ENCODE measurements at regions not wholly inside any gene's neighbourhood (a gene's known extent, or its start where the extent isn't known, plus 50 kb on each side); places are given as distances from the start of the nearest gene placed in this dataset.

DNA sequence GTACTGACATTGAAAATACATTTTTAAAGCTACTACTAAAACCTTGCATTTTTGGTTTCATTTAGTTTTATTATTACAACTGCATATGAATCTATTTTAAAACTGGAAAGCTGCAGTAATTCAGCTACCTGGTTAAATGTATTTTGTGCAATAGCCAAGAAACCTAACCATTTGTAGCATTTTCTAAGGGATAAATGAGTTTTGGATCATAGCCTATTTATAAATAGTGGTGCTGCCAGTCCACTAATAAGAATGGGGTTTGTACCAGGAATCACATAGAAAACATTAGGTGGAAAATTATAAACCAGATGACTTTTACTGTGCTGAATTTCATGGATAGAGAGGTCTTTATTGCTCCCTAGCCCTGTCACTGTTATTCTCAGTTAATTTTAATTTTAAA, 454.7 kb downstream of the DIPK2A start:
- no peaks in the 10 kb centered on the region for H3K27me3 ChIP-seq (ENCODE audit: control insufficient read depth in 4 of 4, insufficient read depth in 4 of 4, low read length in 3 of 4)
- H3K36me3 ChIP-seq (ENCODE audit: control insufficient read depth in 4 of 4, insufficient read depth in 3 of 4, low read depth in 1 of 4, low read length in 3 of 4) = no peaks in the 10 kb centered on the region
- H3K27ac ChIP-seq (ENCODE audit: low read depth in 1 of 2, low read length in 2 of 2) = no peak overlapping the region
- TF ChIP-seq HNF4G (IDR thresholded peaks at IDR 0.05) (no peak), TAF1 (conservative IDR thresholded peaks at IDR 0.05) (no peak), JUND (IDR thresholded peaks at IDR 0.05) (no peak), EGR1 (IDR thresholded peaks at IDR 0.05; ENCODE audit: low read depth in 2 of 2) (no peak), RAD21 (IDR thresholded peaks at IDR 0.05) (no peak), FOXA1 (IDR thresholded peaks at IDR 0.05) (no peak), RXRA (IDR thresholded peaks at IDR 0.05) (no peak), GABPA (IDR thresholded peaks at IDR 0.05 in 1 of 2, conservative IDR thresholded peaks at IDR 0.05 in 1 of 2) (no peak), REST (IDR thresholded peaks at IDR 0.05) (no peak), HNF4A (conservative IDR thresholded peaks at IDR 0.05) (no peak), CTCF (IDR thresholded peaks at IDR 0.05; ENCODE audit: low read depth, low read length, missing input control) (no peak), FOXA2 (IDR thresholded peaks at IDR 0.05) (no peak), NR2F2 (IDR thresholded peaks at IDR 0.05) (no peak), YY1 (IDR thresholded peaks at IDR 0.05) (no peak), MAX (IDR thresholded peaks at IDR 0.05) (no peak), SP1 (IDR thresholded peaks at IDR 0.05) (no peak)
- TF ChIP-seq, protein P1, sequence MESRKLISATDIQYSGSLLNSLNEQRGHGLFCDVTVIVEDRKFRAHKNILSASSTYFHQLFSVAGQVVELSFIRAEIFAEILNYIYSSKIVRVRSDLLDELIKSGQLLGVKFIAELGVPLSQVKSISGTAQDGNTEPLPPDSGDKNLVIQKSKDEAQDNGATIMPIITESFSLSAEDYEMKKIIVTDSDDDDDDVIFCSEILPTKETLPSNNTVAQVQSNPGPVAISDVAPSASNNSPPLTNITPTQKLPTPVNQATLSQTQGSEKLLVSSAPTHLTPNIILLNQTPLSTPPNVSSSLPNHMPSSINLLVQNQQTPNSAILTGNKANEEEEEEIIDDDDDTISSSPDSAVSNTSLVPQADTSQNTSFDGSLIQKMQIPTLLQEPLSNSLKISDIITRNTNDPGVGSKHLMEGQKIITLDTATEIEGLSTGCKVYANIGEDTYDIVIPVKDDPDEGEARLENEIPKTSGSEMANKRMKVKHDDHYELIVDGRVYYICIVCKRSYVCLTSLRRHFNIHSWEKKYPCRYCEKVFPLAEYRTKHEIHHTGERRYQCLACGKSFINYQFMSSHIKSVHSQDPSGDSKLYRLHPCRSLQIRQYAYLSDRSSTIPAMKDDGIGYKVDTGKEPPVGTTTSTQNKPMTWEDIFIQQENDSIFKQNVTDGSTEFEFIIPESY (IDR thresholded peaks at IDR 0.05) = no peak
- TF ChIP-seq, protein P2, sequence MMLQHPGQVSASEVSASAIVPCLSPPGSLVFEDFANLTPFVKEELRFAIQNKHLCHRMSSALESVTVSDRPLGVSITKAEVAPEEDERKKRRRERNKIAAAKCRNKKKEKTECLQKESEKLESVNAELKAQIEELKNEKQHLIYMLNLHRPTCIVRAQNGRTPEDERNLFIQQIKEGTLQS (IDR thresholded peaks at IDR 0.05) = no peak
- peaks cover 0 to 1% (median 0%) of the 10 kb centered on the region in 4 donors for H3K9me3 ChIP-seq (ENCODE audit: control insufficient read depth in 4 of 4, low read length in 3 of 4)
- H3K4me1 ChIP-seq (ENCODE audit: control insufficient read depth in 4 of 4, insufficient read depth in 4 of 4, low read length in 3 of 4) = no peaks in the 10 kb centered on the region
- no peak overlapping the region for H3K9ac ChIP-seq (ENCODE audit: low read depth in 1 of 2, low read length in 2 of 2)
- DNase-seq (ENCODE audit: low spot score) = no peak
- H3K4me3 ChIP-seq (ENCODE audit: low read depth in 1 of 3, low read length in 3 of 3) = no peak overlapping the region
